Esophagus muscularis mucosa (tissue), 4 donors: ENCODE measurements at regions not wholly inside any gene's neighbourhood (a gene's known extent, or its start where the extent isn't known, plus 50 kb on each side); places are given as distances from the start of the nearest gene placed in this dataset.

Experiments used
- CTCF ChIP-seq, 3 experiments: fragments of 200-600 bp in 2 of 3; fragments of 450-650 bp in 1 of 3; sonication (generic) in 2 of 3; IDR thresholded peaks; one replicate each; pipeline ENCODE4 v1.5.1; 2017 to 2019; ENCODE audit warnings: antibody characterized with exemption in 3 of 3, mild to moderate bottlenecking in 2 of 3, moderate library complexity in 1 of 3
- EP300 ChIP-seq: sonication (generic); formaldehyde crosslinking; IDR thresholded peaks from one replicate; pipeline ENCODE4 v1.6.1; 2017; ENCODE audit warnings: antibody characterized with exemption
- POLR2A ChIP-seq: fragments of 450-650 bp; IDR thresholded peaks from one replicate; pipeline ENCODE4 v1.6.1; 2017; ENCODE audit warnings: antibody characterized with exemption, moderate library complexity, mild to moderate bottlenecking, low read depth
- POLR2AphosphoS5 ChIP-seq, 2 donors: sonication (generic); formaldehyde crosslinking; IDR thresholded peaks; one replicate each; pipeline ENCODE4 v1.6.1; 2017; ENCODE audit warnings: antibody characterized with exemption in 2 of 2

DNA sequence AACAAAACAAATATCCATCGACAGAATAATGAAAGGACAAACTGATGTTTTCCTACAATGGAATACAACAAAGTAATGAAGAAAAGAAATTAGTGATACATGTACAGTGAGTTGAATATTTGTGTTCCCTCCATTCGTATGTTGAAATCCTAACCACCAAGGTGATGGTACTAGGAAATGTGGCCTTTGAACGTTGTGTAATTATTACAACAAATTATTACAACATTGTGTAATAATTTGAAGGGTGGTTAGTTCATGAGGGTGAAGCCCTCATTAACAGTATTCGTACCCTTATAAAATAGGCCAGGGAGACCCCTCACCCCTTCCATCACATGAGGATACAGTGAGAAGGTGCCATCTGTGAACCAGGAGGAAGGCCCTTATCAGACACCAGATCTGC, 339.4 kb downstream of the BMP2 start:
- TF ChIP-seq CTCF (IDR thresholded peaks at IDR 0.05) (no peak), POLR2A (no peak), EP300 (no peak), POLR2AphosphoS5 (IDR thresholded peaks at IDR 0.05) (no peak)
